ENCODE measurements at regions not wholly inside any gene's neighbourhood (a gene's known extent, or its start where the extent isn't known, plus 50 kb on each side); places are given as distances from the start of the nearest gene placed in this dataset.

GRCh38 chr4:83191026-83191425 lies 76.5 kb upstream of the PLAC8 start:
- Histone ChIP-seq H3K9me2 (ENCODE audit: insufficient read depth) (no peaks in the 10 kb centered on the region), H3K27me3 (replicated peaks; ENCODE audit: insufficient read depth) (no peaks in the 10 kb centered on the region), H3K4me2 (ENCODE audit: unreplicated experiment) (no peak overlapping the region), H3K27ac (no peak overlapping the region), H3K79me2 (ENCODE audit: insufficient read depth) (no peaks in the 10 kb centered on the region), H3K4me3 (no peak overlapping the region), H2AFZ (no peak overlapping the region), H3K36me3 (ENCODE audit: low read depth) (no peaks in the 10 kb centered on the region), H3K4me1 (ENCODE audit: insufficient read depth) (no peaks in the 10 kb centered on the region), H3K9me3 (ENCODE audit: low read depth) (no peaks in the 10 kb centered on the region), H4K20me1 (ENCODE audit: insufficient read depth) (no peaks in the 10 kb centered on the region), H3F3A (ENCODE audit: insufficient read depth) (no peaks in the 10 kb centered on the region), H3K9ac (no peak overlapping the region)
- WGBS, 2 experiments (ENCODE audit: low coverage in 1 of 2, low lambda C conversion rate in 2 of 2, missing lambda C conversion rate in 2 of 2), result 51 to 66% methylated on average over 2 of the region's 2 CpGs
- in situ Hi-C loops (cut with MboI), result no loop called here
- TF ChIP-seq EZH2 (IDR thresholded peaks at IDR 0.05; ENCODE audit: insufficient read depth, poor library complexity, severe bottlenecking) (no peak), EZH2phosphoT487 (IDR thresholded peaks at IDR 0.05; ENCODE audit: insufficient read depth, low read depth) (no peak)
- no peak for DNase-seq

GRCh38 chr4:83189631-83190136 lies 75.2 kb upstream of the PLAC8 start:
- no peaks in the 10 kb centered on the region for H3K79me2 ChIP-seq (ENCODE audit: insufficient read depth)
- H3K9ac ChIP-seq, result no peak overlapping the region
- no peak overlapping the region for H3K4me2 ChIP-seq (ENCODE audit: unreplicated experiment)
- no peak for DNase-seq
- TF ChIP-seq EZH2phosphoT487 (IDR thresholded peaks at IDR 0.05; ENCODE audit: insufficient read depth, low read depth), result no peak
- TF ChIP-seq EZH2 (IDR thresholded peaks at IDR 0.05; ENCODE audit: insufficient read depth, poor library complexity, severe bottlenecking), result no peak
- no peaks in the 10 kb centered on the region for H3K9me3 ChIP-seq (ENCODE audit: low read depth)
- no peaks in the 10 kb centered on the region for H3K9me2 ChIP-seq (ENCODE audit: insufficient read depth)
- H3K4me1 ChIP-seq (ENCODE audit: insufficient read depth), result no peaks in the 10 kb centered on the region
- H3K27me3 ChIP-seq (replicated peaks; ENCODE audit: insufficient read depth), result no peaks in the 10 kb centered on the region
- no peak overlapping the region for H3K27ac ChIP-seq
- no peaks in the 10 kb centered on the region for H3K36me3 ChIP-seq (ENCODE audit: low read depth)
- H4K20me1 ChIP-seq (ENCODE audit: insufficient read depth), result no peaks in the 10 kb centered on the region
- 69 to 72% methylated on average over 7 of the region's 7 CpGs for WGBS, 2 experiments (ENCODE audit: low coverage in 1 of 2, low lambda C conversion rate in 2 of 2, missing lambda C conversion rate in 2 of 2)
- no peak overlapping the region for H3K4me3 ChIP-seq
- no peak overlapping the region for H2AFZ ChIP-seq
- H3F3A ChIP-seq (ENCODE audit: insufficient read depth), result no peaks in the 10 kb centered on the region
- in situ Hi-C loops (cut with MboI), result no loop called here

GRCh38 chr4:83180431-83180968 lies 66.0 kb upstream of the PLAC8 start:
- no peaks in the 10 kb centered on the region for H3K27me3 ChIP-seq (replicated peaks; ENCODE audit: insufficient read depth)
- no peak overlapping the region for H3K4me3 ChIP-seq
- H3K4me2 ChIP-seq (ENCODE audit: unreplicated experiment), result no peak overlapping the region
- no peaks in the 10 kb centered on the region for H3K36me3 ChIP-seq (ENCODE audit: low read depth)
- no peaks in the 10 kb centered on the region for H3K79me2 ChIP-seq (ENCODE audit: insufficient read depth)
- H3K27ac ChIP-seq, result no peak overlapping the region
- H2AFZ ChIP-seq, result no peak overlapping the region
- no peaks in the 10 kb centered on the region for H3F3A ChIP-seq (ENCODE audit: insufficient read depth)
- in situ Hi-C loops (cut with MboI), result no loop called here
- H3K9me3 ChIP-seq (ENCODE audit: low read depth), result no peaks in the 10 kb centered on the region
- H3K9me2 ChIP-seq (ENCODE audit: insufficient read depth), result no peaks in the 10 kb centered on the region
- no peaks in the 10 kb centered on the region for H3K4me1 ChIP-seq (ENCODE audit: insufficient read depth)
- H3K9ac ChIP-seq, result no peak overlapping the region
- H4K20me1 ChIP-seq (ENCODE audit: insufficient read depth), result no peaks in the 10 kb centered on the region
- DNase-seq, result no peak
- 71 to 72% methylated on average over 7 of the region's 7 CpGs for WGBS, 2 experiments (ENCODE audit: low coverage in 1 of 2, low lambda C conversion rate in 2 of 2, missing lambda C conversion rate in 2 of 2)
- TF ChIP-seq EZH2phosphoT487 (IDR thresholded peaks at IDR 0.05; ENCODE audit: insufficient read depth, low read depth) (no peak), EZH2 (IDR thresholded peaks at IDR 0.05; ENCODE audit: insufficient read depth, poor library complexity, severe bottlenecking) (no peak)

- in situ Hi-C loops (cut with MboI), result no loop called here
- H3K36me3 ChIP-seq (ENCODE audit: low read depth), result no peaks in the 10 kb centered on the region
- no peak overlapping the region for H3K27ac ChIP-seq
- WGBS, 2 experiments (ENCODE audit: low coverage in 1 of 2, low lambda C conversion rate in 2 of 2, missing lambda C conversion rate in 2 of 2), result 37 to 47% methylated on average over 2 of the region's 2 CpGs
- H3K4me1 ChIP-seq (ENCODE audit: insufficient read depth), result no peaks in the 10 kb centered on the region
- H3F3A ChIP-seq (ENCODE audit: insufficient read depth), result no peaks in the 10 kb centered on the region
- H3K4me2 ChIP-seq (ENCODE audit: unreplicated experiment), result no peak overlapping the region
- no peaks in the 10 kb centered on the region for H3K9me3 ChIP-seq (ENCODE audit: low read depth)
- H2AFZ ChIP-seq, result no peak overlapping the region; the same call in 1 of the 2 replicates
- no peak overlapping the region for H3K4me3 ChIP-seq
- TF ChIP-seq EZH2phosphoT487 (IDR thresholded peaks at IDR 0.05; ENCODE audit: insufficient read depth, low read depth) (no peak), EZH2 (IDR thresholded peaks at IDR 0.05; ENCODE audit: insufficient read depth, poor library complexity, severe bottlenecking) (no peak)
- no peak for DNase-seq
- H3K9ac ChIP-seq, result no peak overlapping the region
- no peaks in the 10 kb centered on the region for H3K9me2 ChIP-seq (ENCODE audit: insufficient read depth)
- no peaks in the 10 kb centered on the region for H3K79me2 ChIP-seq (ENCODE audit: insufficient read depth)
- H4K20me1 ChIP-seq (ENCODE audit: insufficient read depth), result no peaks in the 10 kb centered on the region
- no peaks in the 10 kb centered on the region for H3K27me3 ChIP-seq (replicated peaks; ENCODE audit: insufficient read depth)
Observed at GRCh38 chr4:83179205-83179604, 64.7 kb upstream of the PLAC8 start.

- DNase-seq, result no peak
- Histone ChIP-seq H3K27me3 (replicated peaks; ENCODE audit: insufficient read depth) (no peaks in the 10 kb centered on the region), H3K9me2 (ENCODE audit: insufficient read depth) (no peaks in the 10 kb centered on the region), H3F3A (ENCODE audit: insufficient read depth) (no peaks in the 10 kb centered on the region), H3K27ac (no peak overlapping the region), H3K9ac (no peak overlapping the region), H2AFZ (no peak overlapping the region), H3K79me2 (ENCODE audit: insufficient read depth) (no peaks in the 10 kb centered on the region), H3K9me3 (ENCODE audit: low read depth) (no peaks in the 10 kb centered on the region), H3K4me1 (ENCODE audit: insufficient read depth) (no peaks in the 10 kb centered on the region), H3K4me3 (no peak overlapping the region), H4K20me1 (ENCODE audit: insufficient read depth) (no peaks in the 10 kb centered on the region), H3K36me3 (ENCODE audit: low read depth) (no peaks in the 10 kb centered on the region), H3K4me2 (ENCODE audit: unreplicated experiment) (no peak overlapping the region)
- WGBS, 2 experiments (ENCODE audit: low coverage in 1 of 2, low lambda C conversion rate in 2 of 2, missing lambda C conversion rate in 2 of 2), result 59 to 64% methylated on average over 2 of the region's 2 CpGs
- no peak for TF ChIP-seq EZH2phosphoT487 (IDR thresholded peaks at IDR 0.05; ENCODE audit: insufficient read depth, low read depth)
- TF ChIP-seq EZH2 (IDR thresholded peaks at IDR 0.05; ENCODE audit: insufficient read depth, poor library complexity, severe bottlenecking), result no peak
- in situ Hi-C loops (cut with MboI), result no loop called here
Observed at GRCh38 chr4:83178029-83178428, 63.5 kb upstream of the PLAC8 start.
